A673 (cell line): ENCODE measurements at regions not wholly inside any gene's neighbourhood (a gene's known extent, or its start where the extent isn't known, plus 50 kb on each side); places are given as distances from the start of the nearest gene placed in this dataset.

Experiments used
- BruUV-seq: library from RNA; stranded (reverse); fragments of 400-500 nt; replicated peaks from 2 replicates; lab custom pipeline; 2021; lab: Mats Ljungman, UMichigan
- CTCF ChIA-PET: fragments of 300-600 bp; sonication (Branson Sonifier 250); formaldehyde crosslinking; loops from one replicate; lab custom pipeline; 2022; ENCODE audit warnings: antibody characterized with exemption; lab: Charles Lee
- POLR2A ChIA-PET: fragments of 300-600 bp; sonication (Branson Sonifier 250); formaldehyde crosslinking; loops from one replicate; lab custom pipeline; 2022; ENCODE audit warnings: antibody characterized with exemption; ENCODE audit not compliant: low non-redundant PET; lab: Charles Lee
- DNase-seq: peaks from one replicate; pipeline ENCODE4 v3.0.0-alpha.2; 2015; ENCODE audit warnings: low spot score
- H3K27ac ChIP-seq: fragments of 200-600 bp; sonication (generic); 2 replicates; pipeline ENCODE4 v1.5.1; 2016; ENCODE audit warnings: mixed run types, low read depth, mild to moderate bottlenecking, mixed read lengths, antibody characterized with exemption, low read length; ENCODE audit not compliant: poor library complexity, severe bottlenecking
- H3K27me3 ChIP-seq: fragments of 200-600 bp; sonication (generic); replicated peaks from 2 replicates; pipeline ENCODE4 v1.6.1; 2017; ENCODE audit warnings: mixed run types, low read depth, mild to moderate bottlenecking, mixed read lengths, antibody characterized with exemption, low read length; ENCODE audit not compliant: insufficient read depth, poor library complexity
- H3K36me3 ChIP-seq: fragments of 200-600 bp; sonication (generic); 2 replicates; pipeline ENCODE4 v1.6.1; 2016; ENCODE audit warnings: mixed run types, mild to moderate bottlenecking, mixed read lengths, antibody characterized with exemption, low read length; ENCODE audit not compliant: insufficient read depth, poor library complexity, severe bottlenecking
- H3K4me1 ChIP-seq: fragments of 200-600 bp; sonication (generic); 2 replicates; pipeline ENCODE4 v1.6.1; 2017; ENCODE audit warnings: mixed run types, mild to moderate bottlenecking, mixed read lengths, antibody characterized with exemption, low read length; ENCODE audit not compliant: insufficient read depth, poor library complexity, severe bottlenecking
- H3K4me3 ChIP-seq: fragments of 200-600 bp; sonication (generic); 2 replicates; pipeline ENCODE4 v1.5.1; 2016; ENCODE audit warnings: low read depth, mixed run types, mild to moderate bottlenecking, mixed read lengths, low read length; ENCODE audit not compliant: poor library complexity, severe bottlenecking
- H3K9me3 ChIP-seq: fragments of 200-600 bp; sonication (generic); 2 replicates; pipeline ENCODE4 v1.6.1; 2016; ENCODE audit warnings: mixed run types, low read depth, mild to moderate bottlenecking, mixed read lengths, antibody characterized with exemption, low read length; ENCODE audit not compliant: poor library complexity, severe bottlenecking
- EZH2 ChIP-seq: fragments of 200-600 bp; sonication (generic); IDR thresholded peaks from 2 replicates; pipeline ENCODE4 v1.6.1; 2017; ENCODE audit warnings: borderline replicate concordance, low read depth, mild to moderate bottlenecking, mixed read lengths, antibody characterized with exemption, low read length; ENCODE audit not compliant: poor library complexity, severe bottlenecking
- intact Hi-C: fragments of 100-400 bp; cut with micrococcal nuclease; formaldehyde crosslinking; loops from one replicate; pipeline ENCODE4 v1.10.0; 2022; ENCODE audit not compliant: unreplicated experiment
- TF ChIP-seq, protein P1 (sequence below): fragments of 300-800, 200-600 bp; sonication (generic); conservative IDR thresholded peaks from 2 replicates; pipeline ENCODE4 v1.5.1; 2017; ENCODE audit warnings: low read depth, mild to moderate bottlenecking, antibody characterized with exemption, low read length, moderate library complexity, mixed read lengths

GRCh38 chr15:29969562-29970401, 113.0 kb upstream of the GOLGA8J start:
- POLR2A ChIA-PET = no interaction called here
- BruUV-seq = no TSS peak
- intact Hi-C loops = no loop called here
- TF ChIP-seq, protein P1, sequence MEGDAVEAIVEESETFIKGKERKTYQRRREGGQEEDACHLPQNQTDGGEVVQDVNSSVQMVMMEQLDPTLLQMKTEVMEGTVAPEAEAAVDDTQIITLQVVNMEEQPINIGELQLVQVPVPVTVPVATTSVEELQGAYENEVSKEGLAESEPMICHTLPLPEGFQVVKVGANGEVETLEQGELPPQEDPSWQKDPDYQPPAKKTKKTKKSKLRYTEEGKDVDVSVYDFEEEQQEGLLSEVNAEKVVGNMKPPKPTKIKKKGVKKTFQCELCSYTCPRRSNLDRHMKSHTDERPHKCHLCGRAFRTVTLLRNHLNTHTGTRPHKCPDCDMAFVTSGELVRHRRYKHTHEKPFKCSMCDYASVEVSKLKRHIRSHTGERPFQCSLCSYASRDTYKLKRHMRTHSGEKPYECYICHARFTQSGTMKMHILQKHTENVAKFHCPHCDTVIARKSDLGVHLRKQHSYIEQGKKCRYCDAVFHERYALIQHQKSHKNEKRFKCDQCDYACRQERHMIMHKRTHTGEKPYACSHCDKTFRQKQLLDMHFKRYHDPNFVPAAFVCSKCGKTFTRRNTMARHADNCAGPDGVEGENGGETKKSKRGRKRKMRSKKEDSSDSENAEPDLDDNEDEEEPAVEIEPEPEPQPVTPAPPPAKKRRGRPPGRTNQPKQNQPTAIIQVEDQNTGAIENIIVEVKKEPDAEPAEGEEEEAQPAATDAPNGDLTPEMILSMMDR = no peak
- peak; percentile 41 for TF ChIP-seq EZH2
- H3K4me3 ChIP-seq = no peak overlapping the region
- peaks cover 56% of the 10 kb centered on the region for H3K27me3 ChIP-seq
- no peak overlapping the region for H3K27ac ChIP-seq
- CTCF ChIA-PET = no interaction called here
- no peak for DNase-seq
- H3K36me3 ChIP-seq = no peaks in the 10 kb centered on the region
- H3K4me1 ChIP-seq = no peaks in the 10 kb centered on the region
- no peaks in the 10 kb centered on the region for H3K9me3 ChIP-seq

- Histone ChIP-seq H3K27ac (no peak overlapping the region), H3K4me3 (no peak overlapping the region), H3K27me3 (peaks cover 60% of the 10 kb centered on the region), H3K36me3 (no peaks in the 10 kb centered on the region), H3K4me1 (no peaks in the 10 kb centered on the region), H3K9me3 (no peaks in the 10 kb centered on the region)
- TF ChIP-seq EZH2 = peak; percentile 11
- TF ChIP-seq, protein P1 = no peak
- CTCF ChIA-PET = no interaction called here
- intact Hi-C loops = no loop called here
- no peak for DNase-seq
- POLR2A ChIA-PET = no interaction called here
- BruUV-seq = no TSS peak
Measured at GRCh38 chr15:29968895-29969561, 113.7 kb upstream of the GOLGA8J start.

DNA sequence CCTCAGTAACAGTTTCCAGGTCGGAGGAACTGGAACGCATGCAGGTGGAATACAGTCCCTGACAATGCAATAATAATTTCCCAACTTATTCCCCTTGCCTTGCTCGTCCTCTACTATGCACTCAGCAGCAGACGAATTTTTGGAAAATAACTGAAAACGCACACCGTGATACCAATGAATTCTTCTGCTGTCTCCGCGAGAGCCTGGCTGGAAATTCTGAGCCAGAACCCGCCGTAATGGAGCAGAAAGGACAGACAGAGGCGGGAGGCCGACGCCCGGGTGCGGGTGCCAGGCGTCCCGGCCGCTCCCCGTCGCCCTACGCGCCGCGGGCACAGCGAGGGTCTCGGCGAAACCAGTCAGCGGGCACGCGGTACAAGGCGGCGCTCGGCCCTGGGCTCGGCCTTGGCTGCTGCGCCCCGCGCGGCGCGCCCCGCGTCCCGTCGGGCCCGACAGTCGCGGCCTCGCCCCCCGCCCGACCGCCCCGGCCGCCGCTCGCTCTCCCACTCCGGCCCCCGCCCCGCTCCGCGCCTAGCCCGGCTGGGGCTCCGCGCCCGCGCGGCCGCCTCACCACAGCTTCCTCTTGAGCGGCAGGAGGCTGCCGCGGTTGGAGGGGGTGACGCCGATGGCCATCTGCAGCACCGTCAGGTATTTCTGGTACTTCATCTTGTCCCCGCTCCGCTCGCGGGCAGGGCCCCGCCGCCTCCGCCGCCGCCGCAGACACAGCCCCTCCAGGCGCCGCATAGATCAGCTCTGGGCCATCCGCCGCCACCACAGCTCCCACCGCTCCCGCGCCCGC, 114.5 kb upstream of the GOLGA8J start:
- no peaks in the 10 kb centered on the region for H3K36me3 ChIP-seq
- H3K27ac ChIP-seq = no peak overlapping the region
- TF ChIP-seq, protein P1 = no peak
- TF ChIP-seq EZH2 = peak; percentile 93
- BruUV-seq = no TSS peak
- DNase-seq = no peak
- no peak overlapping the region for H3K4me3 ChIP-seq
- ChIA-PET CTCF (no interaction called here), POLR2A (no interaction called here)
- peaks cover 60% of the 10 kb centered on the region for H3K27me3 ChIP-seq
- intact Hi-C loops = no loop called here
- no peaks in the 10 kb centered on the region for H3K9me3 ChIP-seq
- H3K4me1 ChIP-seq = no peaks in the 10 kb centered on the region
